SH-SY5Y (cell line): ENCODE measurements at regions not wholly inside any gene's neighbourhood (a gene's known extent, or its start where the extent isn't known, plus 50 kb on each side); places are given as distances from the start of the nearest gene placed in this dataset.

Source experiments
- GATA2 ChIP-seq: IDR thresholded peaks from 2 replicates; pipeline ENCODE4 v1.6.1; 2011; ENCODE audit warnings: mild to moderate bottlenecking, low read depth, low read length
- GATA3 ChIP-seq: IDR thresholded peaks from 2 replicates; pipeline ENCODE4 v1.6.1; 2011; ENCODE audit warnings: low read depth, mild to moderate bottlenecking, low read length, moderate library complexity

GRCh38 chr2:224645722-224646121, 60.6 kb upstream of the CUL3 start:
- TF ChIP-seq GATA2: no peak
- no peak for TF ChIP-seq GATA3
